ENCODE measurements at regions not wholly inside any gene's neighbourhood (a gene's known extent, or its start where the extent isn't known, plus 50 kb on each side); places are given as distances from the start of the nearest gene placed in this dataset.

DNA sequence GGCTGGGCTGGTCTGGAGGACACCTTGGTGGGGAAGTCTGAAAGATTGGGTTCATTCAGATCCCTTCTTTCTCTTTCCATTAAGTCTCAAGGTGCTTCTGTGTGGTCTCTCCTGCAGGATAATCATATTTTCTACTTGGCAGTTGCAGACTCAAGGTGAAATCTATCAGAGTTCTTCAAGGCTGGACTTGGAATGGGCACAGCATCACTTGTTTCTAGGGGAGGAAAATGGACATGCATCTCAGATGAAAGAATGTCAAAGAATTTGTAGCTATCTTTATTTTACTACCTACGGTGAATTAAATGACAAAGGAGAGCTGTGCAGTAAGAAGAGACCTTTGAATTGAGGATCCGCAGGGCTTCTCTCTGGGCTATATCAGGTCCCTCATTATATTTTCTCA, 69.8 kb upstream of the PAPPA start:
- no peak for TF ChIP-seq CTCF (IDR thresholded peaks at IDR 0.05)
- TF ChIP-seq POLR2A (IDR thresholded peaks at IDR 0.05), result no peak

Data from tibial nerve (tissue), 3 donors.